Hepatocyte (in vitro differentiated cells): ENCODE measurements at regions not wholly inside any gene's neighbourhood (a gene's known extent, or its start where the extent isn't known, plus 50 kb on each side); places are given as distances from the start of the nearest gene placed in this dataset.

Source experiments
- DNase-seq: peaks from one replicate; pipeline ENCODE4 v3.0.0-alpha.2; 2016; ENCODE audit warnings: low spot score
- H2AFZ ChIP-seq: fragments of 200-600 bp; sonication (generic); 2 replicates; pipeline ENCODE4 v1.6.0; 2016; ENCODE audit warnings: antibody characterized with exemption, mild to moderate bottlenecking
- H3K27ac ChIP-seq: fragments of 200-600 bp; sonication (generic); 2 replicates; pipeline ENCODE4 v1.5.1; 2016; ENCODE audit warnings: mild to moderate bottlenecking
- H3K27me3 ChIP-seq: fragments of 200-600 bp; sonication (generic); 2 replicates; pipeline ENCODE4 v1.6.1; 2016
- H3K36me3 ChIP-seq: fragments of 200-600 bp; sonication (generic); replicated peaks from 2 replicates; pipeline ENCODE4 v1.5.1; 2016; ENCODE audit warnings: low read depth; ENCODE audit not compliant: insufficient read depth
- H3K4me1 ChIP-seq: fragments of 200-600 bp; sonication (generic); 2 replicates; pipeline ENCODE4 v1.5.1; 2016; ENCODE audit warnings: mild to moderate bottlenecking, moderate library complexity; ENCODE audit not compliant: insufficient read depth
- H3K4me2 ChIP-seq: fragments of 200-600 bp; sonication (generic); 2 replicates; pipeline ENCODE4 v1.6.0; 2016
- H3K4me3 ChIP-seq: fragments of 200-600 bp; sonication (generic); 2 replicates; pipeline ENCODE4 v1.5.1; 2016; ENCODE audit warnings: mild to moderate bottlenecking
- H3K79me2 ChIP-seq: fragments of 200-600 bp; sonication (generic); 2 replicates; pipeline ENCODE4 v1.6.0; 2017; ENCODE audit warnings: mild to moderate bottlenecking
- H3K9me2 ChIP-seq: fragments of 200-600 bp; sonication (generic); replicated peaks from 2 replicates; pipeline ENCODE4 v1.6.0; 2017; ENCODE audit warnings: mild to moderate bottlenecking; ENCODE audit not compliant: insufficient read depth
- H3K9me3 ChIP-seq: fragments of 200-600 bp; sonication (generic); 2 replicates; pipeline ENCODE4 v1.5.1; 2016; ENCODE audit warnings: low read depth, mild to moderate bottlenecking
- H4K20me1 ChIP-seq: fragments of 200-600 bp; sonication (generic); 2 replicates; pipeline ENCODE4 v1.6.0; 2016; ENCODE audit warnings: mild to moderate bottlenecking; ENCODE audit not compliant: insufficient read depth, poor library complexity, severe bottlenecking
- CTCF ChIP-seq: fragments of 200-600 bp; sonication (generic); IDR thresholded peaks from 2 replicates; pipeline ENCODE4 v1.5.1; 2016; ENCODE audit warnings: antibody characterized with exemption, mild to moderate bottlenecking; ENCODE audit not compliant: poor library complexity
- EZH2 ChIP-seq: fragments of 200-600 bp; sonication (generic); IDR thresholded peaks from 2 replicates; pipeline ENCODE4 v1.6.1; 2016; ENCODE audit warnings: antibody characterized with exemption, mild to moderate bottlenecking, borderline replicate concordance
- EZH2phosphoT487 ChIP-seq: fragments of 200-600 bp; sonication (generic); IDR thresholded peaks from one replicate; pipeline ENCODE4 v1.6.1; 2018; ENCODE audit warnings: antibody characterized with exemption, mild to moderate bottlenecking, low read depth, moderate library complexity; ENCODE audit not compliant: unreplicated experiment, severe bottlenecking
- WGBS: methylation state at CpG from one replicate; pipeline ENCODE4 v1.1.6; 2016; ENCODE audit warnings: low lambda C conversion rate; ENCODE audit errors: missing lambda C conversion rate; 5-methylcytosine and 5-hydroxymethylcytosine counted together

- TF ChIP-seq CTCF (no peak), EZH2phosphoT487 (no peak), EZH2 (no peak)
- Histone ChIP-seq H3K4me1 (peaks cover 3% of the 10 kb centered on the region), H3K9me2 (no peaks in the 10 kb centered on the region), H3K36me3 (no peaks in the 10 kb centered on the region), H3K9me3 (no peaks in the 10 kb centered on the region), H3K4me2 (no peak overlapping the region), H3K4me3 (no peak overlapping the region), H3K79me2 (no peaks in the 10 kb centered on the region), H2AFZ (no peak overlapping the region), H3K27ac (no peak overlapping the region), H4K20me1 (no peaks in the 10 kb centered on the region), H3K27me3 (no peaks in the 10 kb centered on the region)
- no peak for DNase-seq
- WGBS, result 77% methylated on average over 5 of the region's 5 CpGs
Measured at GRCh38 chr6:126944512-126944911, 174.0 kb upstream of the RSPO3 start.

GRCh38 chr6:126945150-126945685 is 173.3 kb upstream of the RSPO3 start:
- Histone ChIP-seq H3K9me3 (no peaks in the 10 kb centered on the region), H3K27me3 (no peaks in the 10 kb centered on the region), H3K27ac (no peak overlapping the region), H3K4me3 (no peak overlapping the region), H3K4me1 (peaks cover 3% of the 10 kb centered on the region), H2AFZ (no peak overlapping the region), H3K4me2 (no peak overlapping the region), H3K79me2 (no peaks in the 10 kb centered on the region), H3K9me2 (no peaks in the 10 kb centered on the region), H4K20me1 (no peaks in the 10 kb centered on the region), H3K36me3 (no peaks in the 10 kb centered on the region)
- DNase-seq, result no peak
- 70% methylated on average over 4 of the region's 4 CpGs for WGBS
- TF ChIP-seq EZH2 (no peak), CTCF (no peak), EZH2phosphoT487 (no peak)

- WGBS, result 59% methylated on average over 2 of the region's 2 CpGs
- Histone ChIP-seq H3K4me2 (no peak overlapping the region), H4K20me1 (no peaks in the 10 kb centered on the region), H3K27me3 (no peaks in the 10 kb centered on the region), H3K9me2 (no peaks in the 10 kb centered on the region), H2AFZ (no peak overlapping the region), H3K27ac (no peak overlapping the region), H3K4me1 (peaks cover 3% of the 10 kb centered on the region), H3K79me2 (no peaks in the 10 kb centered on the region), H3K36me3 (no peaks in the 10 kb centered on the region), H3K9me3 (no peaks in the 10 kb centered on the region), H3K4me3 (no peak overlapping the region)
- TF ChIP-seq CTCF (no peak), EZH2 (no peak), EZH2phosphoT487 (no peak)
- no peak for DNase-seq
Measured at GRCh38 chr6:126945812-126946360, 172.6 kb upstream of the RSPO3 start.

- Histone ChIP-seq H4K20me1 (no peaks in the 10 kb centered on the region), H3K4me2 (no peak overlapping the region), H3K4me3 (no peak overlapping the region), H3K9me3 (no peaks in the 10 kb centered on the region), H3K36me3 (no peaks in the 10 kb centered on the region), H3K27me3 (no peaks in the 10 kb centered on the region), H3K79me2 (no peaks in the 10 kb centered on the region), H3K9me2 (no peaks in the 10 kb centered on the region), H3K4me1 (peaks cover 3% of the 10 kb centered on the region), H2AFZ (no peak overlapping the region), H3K27ac (no peak overlapping the region)
- no peak for TF ChIP-seq CTCF
- TF ChIP-seq EZH2phosphoT487, result no peak
- TF ChIP-seq EZH2, result no peak
- 61% methylated on average over 4 of the region's 4 CpGs for WGBS
- no peak for DNase-seq
Measured at GRCh38 chr6:126947070-126947469, 171.4 kb upstream of the RSPO3 start.
